SK-N-SH (cell line): ENCODE measurements at regions not wholly inside any gene's neighbourhood (a gene's known extent, or its start where the extent isn't known, plus 50 kb on each side); places are given as distances from the start of the nearest gene placed in this dataset.

Source experiments
- EP300 ChIP-seq, 2 experiments: IDR thresholded peaks; 2 replicates each; pipeline versions ENCODE4 v1.4.0 to v1.6.1; 2012; ENCODE audit warnings: borderline replicate concordance in 1 of 2, low read depth in 1 of 2, low read length in 1 of 2
- EZH2phosphoT487 ChIP-seq: fragments of 200-600 bp; sonication (generic); IDR thresholded peaks from 2 replicates; pipeline ENCODE4 v1.6.1; 2017; ENCODE audit warnings: low read depth, mixed run types, mild to moderate bottlenecking, antibody characterized with exemption, moderate library complexity, borderline replicate concordance
- FOXJ3 ChIP-seq: sonication (generic); formaldehyde crosslinking; IDR thresholded peaks from 2 replicates; pipeline ENCODE4 v1.5.1; 2020; ENCODE audit warnings: mild to moderate bottlenecking, missing genetic modification reagents
- GABPA ChIP-seq: IDR thresholded peaks from 2 replicates; pipeline ENCODE4 v1.4.0; 2012; ENCODE audit warnings: low read depth, mild to moderate bottlenecking
- POLR2AphosphoS5 ChIP-seq: IDR thresholded peaks from 2 replicates; pipeline ENCODE4 v1.6.1; 2012; ENCODE audit warnings: low read depth, low read length
- RCOR1 ChIP-seq: fragments of 150-350 bp; IDR thresholded peaks from 2 replicates; pipeline ENCODE4 v1.6.1; 2017; ENCODE audit warnings: antibody characterized with exemption, low read length
- RXRA ChIP-seq: IDR thresholded peaks from 2 replicates; pipeline ENCODE4 v1.4.0; 2012; ENCODE audit warnings: low read depth, mild to moderate bottlenecking, borderline replicate concordance
- TAF1 ChIP-seq: IDR thresholded peaks from 2 replicates; pipeline ENCODE4 v1.6.1; 2012; ENCODE audit warnings: low read depth, mild to moderate bottlenecking, low read length, moderate library complexity, borderline replicate concordance
- TEAD4 ChIP-seq: IDR thresholded peaks from 2 replicates; pipeline ENCODE4 v1.4.0; 2012; ENCODE audit warnings: mild to moderate bottlenecking, borderline replicate concordance; ENCODE audit not compliant: insufficient read depth
- TF ChIP-seq, protein P1 (sequence below): fragments of 200-600 bp; sonication (generic); IDR thresholded peaks from 2 replicates; pipeline ENCODE4 v1.6.1; 2017; ENCODE audit warnings: antibody characterized with exemption, mild to moderate bottlenecking, moderate library complexity
- TF ChIP-seq, protein P2 (sequence below): IDR thresholded peaks from 2 replicates; pipeline ENCODE4 v1.6.1; 2012; ENCODE audit warnings: mild to moderate bottlenecking, low read depth, low read length, moderate library complexity

- TF ChIP-seq TAF1 (no peak), GABPA (no peak), RCOR1 (no peak), EZH2phosphoT487 (no peak), POLR2AphosphoS5 (no peak), EP300 (IDR thresholded peaks at IDR 0.05; ENCODE audit: borderline replicate concordance in 1 of 2, low read depth in 1 of 2, low read length in 1 of 2) (no peak), TEAD4 (no peak), RXRA (no peak), FOXJ3 (no peak)
- TF ChIP-seq, protein P1, sequence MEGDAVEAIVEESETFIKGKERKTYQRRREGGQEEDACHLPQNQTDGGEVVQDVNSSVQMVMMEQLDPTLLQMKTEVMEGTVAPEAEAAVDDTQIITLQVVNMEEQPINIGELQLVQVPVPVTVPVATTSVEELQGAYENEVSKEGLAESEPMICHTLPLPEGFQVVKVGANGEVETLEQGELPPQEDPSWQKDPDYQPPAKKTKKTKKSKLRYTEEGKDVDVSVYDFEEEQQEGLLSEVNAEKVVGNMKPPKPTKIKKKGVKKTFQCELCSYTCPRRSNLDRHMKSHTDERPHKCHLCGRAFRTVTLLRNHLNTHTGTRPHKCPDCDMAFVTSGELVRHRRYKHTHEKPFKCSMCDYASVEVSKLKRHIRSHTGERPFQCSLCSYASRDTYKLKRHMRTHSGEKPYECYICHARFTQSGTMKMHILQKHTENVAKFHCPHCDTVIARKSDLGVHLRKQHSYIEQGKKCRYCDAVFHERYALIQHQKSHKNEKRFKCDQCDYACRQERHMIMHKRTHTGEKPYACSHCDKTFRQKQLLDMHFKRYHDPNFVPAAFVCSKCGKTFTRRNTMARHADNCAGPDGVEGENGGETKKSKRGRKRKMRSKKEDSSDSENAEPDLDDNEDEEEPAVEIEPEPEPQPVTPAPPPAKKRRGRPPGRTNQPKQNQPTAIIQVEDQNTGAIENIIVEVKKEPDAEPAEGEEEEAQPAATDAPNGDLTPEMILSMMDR, result no peak
- TF ChIP-seq, protein P2, sequence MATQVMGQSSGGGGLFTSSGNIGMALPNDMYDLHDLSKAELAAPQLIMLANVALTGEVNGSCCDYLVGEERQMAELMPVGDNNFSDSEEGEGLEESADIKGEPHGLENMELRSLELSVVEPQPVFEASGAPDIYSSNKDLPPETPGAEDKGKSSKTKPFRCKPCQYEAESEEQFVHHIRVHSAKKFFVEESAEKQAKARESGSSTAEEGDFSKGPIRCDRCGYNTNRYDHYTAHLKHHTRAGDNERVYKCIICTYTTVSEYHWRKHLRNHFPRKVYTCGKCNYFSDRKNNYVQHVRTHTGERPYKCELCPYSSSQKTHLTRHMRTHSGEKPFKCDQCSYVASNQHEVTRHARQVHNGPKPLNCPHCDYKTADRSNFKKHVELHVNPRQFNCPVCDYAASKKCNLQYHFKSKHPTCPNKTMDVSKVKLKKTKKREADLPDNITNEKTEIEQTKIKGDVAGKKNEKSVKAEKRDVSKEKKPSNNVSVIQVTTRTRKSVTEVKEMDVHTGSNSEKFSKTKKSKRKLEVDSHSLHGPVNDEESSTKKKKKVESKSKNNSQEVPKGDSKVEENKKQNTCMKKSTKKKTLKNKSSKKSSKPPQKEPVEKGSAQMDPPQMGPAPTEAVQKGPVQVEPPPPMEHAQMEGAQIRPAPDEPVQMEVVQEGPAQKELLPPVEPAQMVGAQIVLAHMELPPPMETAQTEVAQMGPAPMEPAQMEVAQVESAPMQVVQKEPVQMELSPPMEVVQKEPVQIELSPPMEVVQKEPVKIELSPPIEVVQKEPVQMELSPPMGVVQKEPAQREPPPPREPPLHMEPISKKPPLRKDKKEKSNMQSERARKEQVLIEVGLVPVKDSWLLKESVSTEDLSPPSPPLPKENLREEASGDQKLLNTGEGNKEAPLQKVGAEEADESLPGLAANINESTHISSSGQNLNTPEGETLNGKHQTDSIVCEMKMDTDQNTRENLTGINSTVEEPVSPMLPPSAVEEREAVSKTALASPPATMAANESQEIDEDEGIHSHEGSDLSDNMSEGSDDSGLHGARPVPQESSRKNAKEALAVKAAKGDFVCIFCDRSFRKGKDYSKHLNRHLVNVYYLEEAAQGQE, result no peak
Measured at GRCh38 chr5:62702126-62702525, 123.5 kb downstream of the LRRC70 start.
